GM13977 (cell line): ENCODE measurements at regions not wholly inside any gene's neighbourhood (a gene's known extent, or its start where the extent isn't known, plus 50 kb on each side); places are given as distances from the start of the nearest gene placed in this dataset.

ENCODE experiments used
- DNase-seq: peaks from one replicate; pipeline ENCODE4 v3.0.0; 2012; ENCODE audit warnings: low spot score
- in situ Hi-C: fragments of 300-500 bp; cut with MboI; formaldehyde crosslinking; loops from one replicate; pipeline ENCODE4 v1.12.0; 2022; ENCODE audit warnings: low sequenced_read_pairs, low pct_unique_long_range_greater_than_20kb, mixed read lengths, inconsistent platforms; ENCODE audit not compliant: unreplicated experiment
- TF ChIP-seq, protein P1 (sequence below): IDR thresholded peaks from 2 replicates; pipeline ENCODE4 v1.5.1; 2012; ENCODE audit warnings: mild to moderate bottlenecking, control low read depth; ENCODE audit not compliant: insufficient read depth; ENCODE audit errors: extremely low read depth, missing control alignments

DNA sequence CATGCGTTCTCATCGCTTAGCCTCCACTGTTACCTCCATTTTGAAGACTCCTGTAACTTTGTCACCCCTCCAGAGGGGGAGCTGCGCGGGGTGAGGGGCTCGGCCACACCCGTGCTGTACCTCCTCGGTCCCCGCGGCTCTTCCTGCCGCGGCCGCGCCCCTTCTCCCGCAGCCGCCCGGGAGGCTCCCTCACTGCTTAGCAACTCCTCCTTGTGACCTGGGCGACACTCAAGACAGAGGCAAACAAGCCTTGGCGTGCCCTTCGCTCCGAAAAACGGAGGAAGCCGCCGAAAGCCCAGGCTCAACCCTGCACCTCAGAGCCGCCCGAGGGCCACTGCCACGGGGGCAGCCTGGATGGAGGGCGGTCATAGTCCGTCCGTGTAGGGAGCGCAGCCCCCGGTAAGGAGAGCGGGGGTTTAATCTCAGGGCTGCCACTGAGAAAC, 494.3 kb downstream of the FOXO1 start:
- no peak for DNase-seq
- TF ChIP-seq, protein P1, sequence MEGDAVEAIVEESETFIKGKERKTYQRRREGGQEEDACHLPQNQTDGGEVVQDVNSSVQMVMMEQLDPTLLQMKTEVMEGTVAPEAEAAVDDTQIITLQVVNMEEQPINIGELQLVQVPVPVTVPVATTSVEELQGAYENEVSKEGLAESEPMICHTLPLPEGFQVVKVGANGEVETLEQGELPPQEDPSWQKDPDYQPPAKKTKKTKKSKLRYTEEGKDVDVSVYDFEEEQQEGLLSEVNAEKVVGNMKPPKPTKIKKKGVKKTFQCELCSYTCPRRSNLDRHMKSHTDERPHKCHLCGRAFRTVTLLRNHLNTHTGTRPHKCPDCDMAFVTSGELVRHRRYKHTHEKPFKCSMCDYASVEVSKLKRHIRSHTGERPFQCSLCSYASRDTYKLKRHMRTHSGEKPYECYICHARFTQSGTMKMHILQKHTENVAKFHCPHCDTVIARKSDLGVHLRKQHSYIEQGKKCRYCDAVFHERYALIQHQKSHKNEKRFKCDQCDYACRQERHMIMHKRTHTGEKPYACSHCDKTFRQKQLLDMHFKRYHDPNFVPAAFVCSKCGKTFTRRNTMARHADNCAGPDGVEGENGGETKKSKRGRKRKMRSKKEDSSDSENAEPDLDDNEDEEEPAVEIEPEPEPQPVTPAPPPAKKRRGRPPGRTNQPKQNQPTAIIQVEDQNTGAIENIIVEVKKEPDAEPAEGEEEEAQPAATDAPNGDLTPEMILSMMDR: no peak
- in situ Hi-C loops: no loop called here

DNA sequence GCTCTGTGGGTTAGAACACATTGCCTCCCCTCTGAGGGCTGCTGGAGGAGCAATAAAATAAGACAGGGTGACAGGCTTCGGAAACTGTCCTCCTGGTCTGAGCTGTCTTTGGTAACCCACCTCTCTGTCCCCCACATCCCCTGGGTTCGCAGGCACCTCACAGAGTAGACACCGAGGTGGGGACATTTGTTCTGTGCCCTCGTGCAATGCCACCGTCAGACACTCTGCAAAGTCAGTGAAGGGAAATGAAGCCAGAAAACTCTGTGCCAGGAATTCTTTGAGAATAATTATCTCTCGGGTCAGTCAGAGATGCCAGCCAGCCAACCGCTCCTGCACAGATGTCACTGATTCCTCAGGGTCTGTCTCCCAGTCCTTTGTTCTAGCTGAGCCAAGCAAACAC, 493.6 kb downstream of the FOXO1 start:
- TF ChIP-seq, protein P1: no peak
- in situ Hi-C loops: no loop called here
- no peak for DNase-seq

DNA sequence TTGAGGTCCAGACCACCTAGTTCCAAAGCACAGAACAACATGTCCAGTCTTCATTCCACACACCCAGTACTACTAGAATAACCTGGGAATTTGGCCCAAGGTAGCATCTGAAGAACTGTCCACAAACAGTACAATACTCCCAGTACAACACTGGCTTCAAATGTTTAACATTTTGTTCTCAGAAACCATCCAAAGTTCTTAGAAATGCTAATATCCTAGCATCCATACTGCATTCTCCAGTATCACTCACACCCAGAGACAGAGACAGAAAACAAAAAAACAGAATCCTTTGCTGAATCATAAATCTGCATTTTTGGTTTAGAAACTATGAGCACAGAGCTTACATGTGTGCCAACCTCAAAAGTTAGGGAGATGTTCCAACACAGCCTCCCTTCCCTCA, 490.8 kb downstream of the FOXO1 start:
- TF ChIP-seq, protein P1: no peak
- DNase-seq: no peak
- in situ Hi-C loops: no loop called here

- no peak for DNase-seq
- TF ChIP-seq, protein P1: no peak
- in situ Hi-C loops: no loop called here
Observed at GRCh38 chr13:40176242-40176641, 490.2 kb downstream of the FOXO1 start.

DNA sequence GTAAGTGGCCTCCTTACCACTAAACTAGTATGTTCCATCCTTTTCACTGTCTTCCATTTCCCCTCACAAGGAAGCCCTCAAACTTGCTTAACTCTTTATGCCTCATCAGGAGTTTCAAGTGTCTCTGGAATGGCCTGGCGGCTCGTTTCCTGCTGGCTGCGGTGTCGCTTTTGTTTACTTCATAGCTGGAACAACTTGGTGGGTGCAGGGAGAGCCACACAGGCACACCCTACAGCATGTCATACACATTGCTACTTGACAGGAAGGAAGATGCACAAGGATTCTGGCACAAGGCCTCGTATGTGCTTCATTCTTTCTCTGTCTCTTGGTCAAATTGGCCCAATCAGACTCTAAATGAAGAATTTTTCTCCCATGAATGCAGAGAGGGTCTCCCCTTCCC, 488.3 kb downstream of the FOXO1 start:
- DNase-seq: no peak
- TF ChIP-seq, protein P1: no peak
- in situ Hi-C loops: no loop called here

DNA sequence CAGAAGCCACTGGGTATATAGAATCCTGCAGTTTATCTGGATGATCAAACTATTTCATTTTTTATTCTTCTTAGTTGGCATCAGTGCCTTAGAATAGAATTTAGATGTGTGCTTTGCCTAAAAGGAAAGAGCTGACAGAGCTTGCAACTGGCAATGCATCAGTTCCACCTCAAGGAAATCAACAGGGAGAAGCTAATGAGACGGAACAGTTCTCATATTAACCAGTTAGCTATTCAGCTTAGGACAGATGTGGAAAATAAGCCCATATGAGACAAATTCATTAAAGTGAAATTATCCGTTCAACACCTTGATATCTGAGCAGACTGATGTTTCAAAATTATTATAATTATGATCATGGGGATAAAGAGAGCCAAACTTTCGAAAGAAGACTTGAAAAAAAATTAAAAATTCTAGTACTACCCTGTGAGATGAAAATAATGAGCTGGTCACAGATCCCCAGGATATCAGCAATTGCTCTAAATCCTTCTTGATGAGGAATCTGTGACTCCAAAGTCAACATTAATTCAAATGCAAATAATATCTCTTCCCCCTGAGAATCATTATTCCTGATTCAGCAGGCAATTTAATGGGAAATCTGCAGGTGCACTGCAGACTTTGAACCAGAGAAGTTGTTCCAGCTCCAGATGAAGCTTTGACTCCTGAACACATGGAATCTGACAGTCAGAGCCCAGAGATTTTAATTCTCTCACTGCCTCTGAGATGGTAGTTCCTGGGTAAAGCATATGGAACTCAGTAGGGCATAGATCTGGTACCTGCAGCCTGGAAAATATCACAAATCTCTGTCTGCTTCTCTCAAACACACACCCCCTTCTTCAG, 486.8 kb downstream of the FOXO1 start:
- DNase-seq: no peak
- in situ Hi-C loops: no loop called here
- TF ChIP-seq, protein P1: no peak

GRCh38 chr13:40180776-40181175, 485.7 kb downstream of the FOXO1 start:
- no peak for DNase-seq
- TF ChIP-seq, protein P1: no peak
- in situ Hi-C loops: no loop called here
